Upper lobe of left lung (tissue), 6 donors: ENCODE measurements at regions not wholly inside any gene's neighbourhood (a gene's known extent, or its start where the extent isn't known, plus 50 kb on each side); places are given as distances from the start of the nearest gene placed in this dataset.

Experiments used
- ATAC-seq, 2 donors: fragments of 200-7000 bp; cut with Tn5 transposase; one replicate each; pipeline ENCODE4 v1.9.1; 2022; ENCODE audit warnings: mild to moderate bottlenecking in 2 of 2, moderate library complexity in 2 of 2; ENCODE audit not compliant: low FRiP score in 2 of 2
- DNase-seq, 2 donors: peaks; one replicate each; pipeline ENCODE4 v3.0.0-alpha.2; 2019 to 2020
- H3K27ac ChIP-seq, 4 donors: fragments of 200-600 bp; sonication (generic); one replicate each; pipeline ENCODE4 v1.5.1; 2016 to 2019
- H3K27me3 ChIP-seq, 4 donors: fragments of 200-600 bp; sonication (generic); one replicate each; pipeline ENCODE4 v1.5.1; 2017 to 2019
- H3K36me3 ChIP-seq, 4 donors: fragments of 200-600 bp; sonication (generic); one replicate each; pipeline ENCODE4 v1.5.1; 2016 to 2019
- H3K4me1 ChIP-seq, 4 donors: fragments of 200-600 bp; sonication (generic); one replicate each; pipeline ENCODE4 v1.5.1; 2018 to 2019
- H3K4me3 ChIP-seq, 4 donors: fragments of 200-600 bp; sonication (generic); one replicate each; pipeline ENCODE4 v1.5.1; 2017 to 2019; ENCODE audit warnings: mild to moderate bottlenecking in 2 of 4, moderate library complexity in 1 of 4
- H3K9me3 ChIP-seq, 4 donors: fragments of 200-600 bp; sonication (generic); one replicate each; pipeline ENCODE4 v1.5.1; 2018 to 2019
- CTCF ChIP-seq, 6 experiments: fragments of 450-650 bp in 4 of 6; fragments of 200-600 bp in 2 of 6; sonication (generic) in 2 of 6; IDR thresholded peaks; one replicate each; pipeline ENCODE4 v1.5.1; 2016 to 2019; ENCODE audit warnings: antibody characterized with exemption in 6 of 6
- EP300 ChIP-seq, 4 donors: sonication (generic); formaldehyde crosslinking; IDR thresholded peaks; one replicate each; pipeline ENCODE4 v1.5.1; 2017; ENCODE audit warnings: antibody characterized with exemption in 4 of 4, control low read depth in 2 of 4
- POLR2A ChIP-seq, 4 donors: fragments of 450-650 bp; IDR thresholded peaks; one replicate each; pipeline ENCODE4 v1.5.1; 2016 to 2017; ENCODE audit warnings: antibody characterized with exemption in 4 of 4, mild to moderate bottlenecking in 2 of 4
- POLR2AphosphoS5 ChIP-seq, 2 donors: sonication (generic); formaldehyde crosslinking; IDR thresholded peaks; one replicate each; pipeline ENCODE4 v1.5.1; 2017; ENCODE audit warnings: antibody characterized with exemption in 2 of 2
- WGBS, 2 donors: methylation state at CpG; one replicate each; pipeline ENCODE4 v1.1.5; 2017 to 2018; 5-methylcytosine and 5-hydroxymethylcytosine counted together
- donor health status: DM: no; HTN: no; CAD: no; lungs with moderate emphysema.
- donor health status: DM: no; HTN: yes; CAD: no; lungs with severe emphysema.

- H3K4me3 ChIP-seq = no peak overlapping the region
- no peaks in the 10 kb centered on the region for H3K27me3 ChIP-seq
- no peaks in the 10 kb centered on the region for H3K36me3 ChIP-seq
- no peak overlapping the region for H3K27ac ChIP-seq
- no peaks in the 10 kb centered on the region for H3K4me1 ChIP-seq
- no peak for DNase-seq
- TF ChIP-seq EP300 (IDR thresholded peaks at IDR 0.05) (no peak), CTCF (IDR thresholded peaks at IDR 0.05) (no peak), POLR2AphosphoS5 (IDR thresholded peaks at IDR 0.05) (no peak), POLR2A (IDR thresholded peaks at IDR 0.05) (no peak)
- 51 to 55% methylated on average over 1 of the region's 1 CpG for WGBS, 2 donors
- H3K9me3 ChIP-seq = no peaks in the 10 kb centered on the region
- no peak for ATAC-seq
Measured at GRCh38 chr12:98319716-98320425, 195.5 kb upstream of the TMPO start.

GRCh38 chr12:98325003-98325402 is 190.4 kb upstream of the TMPO start:
- peak in 1 of 2 donors; percentile 51 for ATAC-seq
- TF ChIP-seq POLR2AphosphoS5 (IDR thresholded peaks at IDR 0.05) (no peak), POLR2A (IDR thresholded peaks at IDR 0.05) (no peak)
- Histone ChIP-seq H3K27ac (no peak overlapping the region), H3K4me3 (no peak overlapping the region), H3K4me1 (no peaks in the 10 kb centered on the region), H3K9me3 (no peaks in the 10 kb centered on the region), H3K27me3 (no peaks in the 10 kb centered on the region), H3K36me3 (no peaks in the 10 kb centered on the region)
- no peak for DNase-seq

DNA sequence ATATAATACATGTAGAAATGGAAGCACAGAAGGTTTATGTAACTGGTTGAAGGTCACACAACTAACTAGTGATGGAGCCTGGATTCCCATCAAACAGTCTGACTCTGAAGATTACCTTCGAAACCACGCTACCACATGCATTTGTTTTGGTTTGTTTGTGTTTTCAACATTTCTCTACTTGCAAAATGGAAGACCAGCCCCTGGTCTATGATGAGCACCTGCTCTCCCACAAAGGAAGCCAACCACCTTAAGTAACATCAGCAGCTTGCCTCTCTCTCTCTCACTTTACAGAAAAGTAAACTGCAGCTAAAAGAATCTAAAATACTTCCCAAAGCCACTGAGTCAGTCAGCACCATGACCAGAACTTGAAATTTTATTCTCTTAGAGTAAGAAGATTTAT is 186.9 kb upstream of the TMPO start:
- Histone ChIP-seq H3K27ac (no peak overlapping the region), H3K27me3 (no peaks in the 10 kb centered on the region), H3K9me3 (no peaks in the 10 kb centered on the region), H3K4me3 (no peak overlapping the region), H3K4me1 (no peaks in the 10 kb centered on the region), H3K36me3 (no peaks in the 10 kb centered on the region)
- no peak for TF ChIP-seq CTCF (IDR thresholded peaks at IDR 0.05)
- no peak for TF ChIP-seq POLR2AphosphoS5 (IDR thresholded peaks at IDR 0.05)
- TF ChIP-seq EP300 (IDR thresholded peaks at IDR 0.05) = no peak
- TF ChIP-seq POLR2A (IDR thresholded peaks at IDR 0.05) = no peak
- WGBS, 2 donors = 89 to 95% methylated on average over 2 of the region's 2 CpGs
- DNase-seq (no peak), ATAC-seq (no peak)

DNA sequence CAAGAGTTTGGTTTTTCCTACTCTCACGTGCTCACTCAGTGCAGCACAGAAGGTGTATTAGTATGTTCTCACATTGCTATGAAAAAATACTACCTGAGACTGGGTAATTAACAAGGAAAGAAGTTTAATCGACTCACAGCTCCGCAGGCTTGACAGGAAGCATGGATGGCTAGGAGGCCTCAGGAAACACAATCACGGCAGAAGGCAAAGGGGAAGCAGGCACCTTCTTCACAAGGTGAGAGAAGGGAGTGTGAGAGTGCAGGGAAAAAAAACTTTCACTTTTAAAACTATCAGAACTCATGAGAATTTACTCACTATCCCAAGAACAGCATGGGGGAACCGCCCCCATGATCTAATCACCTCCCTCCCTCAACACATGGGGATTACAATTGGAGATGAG is 185.8 kb upstream of the TMPO start:
- no peaks in the 10 kb centered on the region for H3K4me1 ChIP-seq
- H3K36me3 ChIP-seq = no peaks in the 10 kb centered on the region
- no peak for DNase-seq
- no peaks in the 10 kb centered on the region for H3K27me3 ChIP-seq
- no peak overlapping the region for H3K4me3 ChIP-seq
- no peak overlapping the region for H3K27ac ChIP-seq
- H3K9me3 ChIP-seq = no peaks in the 10 kb centered on the region
- no peak for ATAC-seq
- TF ChIP-seq POLR2AphosphoS5 (IDR thresholded peaks at IDR 0.05) = no peak
- WGBS, 2 donors = 57 to 61% methylated on average over 5 of the region's 5 CpGs

DNA sequence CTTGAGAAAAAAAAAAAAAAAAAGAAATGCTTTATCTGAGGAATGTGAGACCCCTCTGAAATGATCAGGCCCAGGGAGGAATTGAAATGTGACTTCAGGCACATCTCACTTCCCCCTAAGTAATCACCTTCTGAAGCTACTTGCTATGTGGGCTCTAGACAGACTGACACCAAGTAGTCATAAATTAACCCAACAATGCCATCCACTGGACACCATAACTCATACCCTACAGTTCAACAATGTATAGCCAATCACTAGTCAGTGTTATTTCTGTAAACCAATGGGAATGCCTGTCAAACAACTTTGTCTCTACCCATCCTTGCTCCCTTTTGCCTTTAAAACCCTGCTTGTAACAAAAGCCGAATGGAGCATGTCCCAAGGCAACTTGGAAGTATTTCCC is 182.7 kb upstream of the TMPO start:
- DNase-seq (no peak), ATAC-seq (no peak)
- Histone ChIP-seq H3K4me1 (no peaks in the 10 kb centered on the region), H3K9me3 (no peaks in the 10 kb centered on the region), H3K36me3 (no peaks in the 10 kb centered on the region), H3K4me3 (no peak overlapping the region), H3K27me3 (no peaks in the 10 kb centered on the region), H3K27ac (no peak overlapping the region)
- 96 to 100% methylated on average over 1 of the region's 1 CpG for WGBS, 2 donors
- no peak for TF ChIP-seq CTCF (IDR thresholded peaks at IDR 0.05)
- TF ChIP-seq POLR2AphosphoS5 (IDR thresholded peaks at IDR 0.05) = no peak
- no peak for TF ChIP-seq EP300 (IDR thresholded peaks at IDR 0.05)
- no peak for TF ChIP-seq POLR2A (IDR thresholded peaks at IDR 0.05)

- no peaks in the 10 kb centered on the region for H3K4me1 ChIP-seq
- TF ChIP-seq EP300 (IDR thresholded peaks at IDR 0.05) (no peak), POLR2A (IDR thresholded peaks at IDR 0.05) (no peak), CTCF (IDR thresholded peaks at IDR 0.05) (no peak), POLR2AphosphoS5 (IDR thresholded peaks at IDR 0.05) (no peak)
- H3K27me3 ChIP-seq = no peaks in the 10 kb centered on the region
- no peak overlapping the region for H3K4me3 ChIP-seq
- DNase-seq (no peak), ATAC-seq (no peak)
- H3K9me3 ChIP-seq = no peaks in the 10 kb centered on the region
- H3K27ac ChIP-seq = no peak overlapping the region
- WGBS, 2 donors = 77 to 78% methylated on average over 3 of the region's 3 CpGs
- no peaks in the 10 kb centered on the region for H3K36me3 ChIP-seq
Measured at GRCh38 chr12:98334768-98335167, 180.6 kb upstream of the TMPO start.
